NCI-H82 treated with DMSO at 0.1 percent for 48 hours (cell line): ENCODE measurements at regions not wholly inside any gene's neighbourhood (a gene's known extent, or its start where the extent isn't known, plus 50 kb on each side); places are given as distances from the start of the nearest gene placed in this dataset.
"Not testable (repeated sequence)": the region's sequence is repeated elsewhere in the genome, so short reads cannot be mapped to it uniquely, and the experiment has no call there.

ENCODE experiments used
- DNase-seq: peaks from one replicate; lab custom pipeline; 2025; ENCODE audit not compliant: unreplicated experiment; lab: John Stamatoyannopoulos, UW

- DNase-seq: no peak
Observed at GRCh38 chrX:76996641-76997040, 450.5 kb upstream of the FGF16 start.

- no peak for DNase-seq
Observed at GRCh38 chrX:77003530-77003929, 443.7 kb upstream of the FGF16 start.

- no peak for DNase-seq
Observed at GRCh38 chrX:77003956-77004355, 443.2 kb upstream of the FGF16 start.

- DNase-seq: no peak
Observed at GRCh38 chrX:77009691-77010090, 437.5 kb upstream of the FGF16 start.

GRCh38 chrX:77014377-77015372 lies 432.5 kb upstream of the FGF16 start:
- peak; percentile 62 for DNase-seq

- no peak for DNase-seq
Observed at GRCh38 chrX:77017093-77017492, 430.1 kb upstream of the FGF16 start.

GRCh38 chrX:77046180-77046810 lies 400.9 kb upstream of the FGF16 start:
- peak; percentile 57 for DNase-seq

- no peak for DNase-seq
Observed at GRCh38 chrX:77060572-77060971, 386.6 kb upstream of the FGF16 start.

- DNase-seq: no peak
Observed at GRCh38 chrX:77061022-77061421, 386.2 kb upstream of the FGF16 start.

GRCh38 chrX:77061545-77061944 lies 385.6 kb upstream of the FGF16 start:
- DNase-seq: no peak

- no peak for DNase-seq
Observed at GRCh38 chrX:77065896-77066295, 381.3 kb upstream of the FGF16 start.

- DNase-seq: no peak
Observed at GRCh38 chrX:77070202-77070918, 376.8 kb upstream of the FGF16 start.

- peak; percentile 7 for DNase-seq
Observed at GRCh38 chrX:77076896-77077295, 370.3 kb upstream of the FGF16 start.

GRCh38 chrX:77081237-77081636 lies 366.0 kb upstream of the FGF16 start:
- not testable (repeated sequence) for DNase-seq

GRCh38 chrX:77085372-77085771 lies 361.8 kb upstream of the FGF16 start:
- DNase-seq: no peak

GRCh38 chrX:77087529-77088169 lies 359.5 kb upstream of the FGF16 start:
- DNase-seq: no peak

- no peak for DNase-seq
Observed at GRCh38 chrX:77088233-77088632, 359.0 kb upstream of the FGF16 start.

GRCh38 chrX:77114501-77114900 lies 332.7 kb upstream of the FGF16 start:
- no peak for DNase-seq

- no peak for DNase-seq
Observed at GRCh38 chrX:77118686-77119085, 328.5 kb upstream of the FGF16 start.

GRCh38 chrX:77119706-77120105 lies 327.5 kb upstream of the FGF16 start:
- no peak for DNase-seq

- not testable (repeated sequence) for DNase-seq
Observed at GRCh38 chrX:77123917-77124316, 323.3 kb upstream of the FGF16 start.
